HG03064 (cell line): ENCODE measurements at regions not wholly inside any gene's neighbourhood (a gene's known extent, or its start where the extent isn't known, plus 50 kb on each side); places are given as distances from the start of the nearest gene placed in this dataset.

Experiments used
- ATAC-seq: cut with Tn5 transposase; IDR thresholded peaks from one replicate; pipeline ENCODE4 v1.9.1; 2021; ENCODE audit warnings: low read depth; ENCODE audit not compliant: unreplicated experiment

- no peak for ATAC-seq
Measured at GRCh38 chr2:83696838-83697237, 762.2 kb downstream of the SUCLG1 start.

GRCh38 chr2:83695530-83695929, 763.5 kb downstream of the SUCLG1 start:
- ATAC-seq: no peak

DNA sequence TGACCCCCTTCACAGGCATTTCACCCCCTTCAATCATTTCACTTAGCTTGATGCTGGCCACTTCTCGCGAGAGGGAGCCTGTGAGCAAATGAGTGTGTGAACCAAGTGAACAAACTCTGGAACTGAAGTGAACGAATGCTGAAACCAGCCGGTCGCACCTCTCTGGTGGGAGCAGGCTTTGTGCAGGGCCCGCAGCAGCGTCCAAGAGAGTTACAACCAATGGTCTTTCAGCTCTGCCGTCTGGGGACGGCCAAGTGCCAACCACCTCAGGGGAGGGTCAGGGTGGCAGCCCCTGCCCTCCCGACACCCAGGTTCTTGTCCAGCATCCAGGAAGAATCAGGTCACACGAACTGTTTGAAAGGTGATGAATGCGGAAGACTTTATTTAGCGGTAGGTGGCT, 764.0 kb downstream of the SUCLG1 start:
- ATAC-seq: no peak

- no peak for ATAC-seq
Measured at GRCh38 chr2:83689402-83689801, 769.7 kb downstream of the SUCLG1 start.

- ATAC-seq: no peak
Measured at GRCh38 chr2:83686863-83687262, 772.2 kb downstream of the SUCLG1 start.

GRCh38 chr2:83674050-83674449, 785.0 kb downstream of the SUCLG1 start:
- ATAC-seq: no peak

GRCh38 chr2:83665894-83666293, 793.2 kb downstream of the SUCLG1 start:
- no peak for ATAC-seq

DNA sequence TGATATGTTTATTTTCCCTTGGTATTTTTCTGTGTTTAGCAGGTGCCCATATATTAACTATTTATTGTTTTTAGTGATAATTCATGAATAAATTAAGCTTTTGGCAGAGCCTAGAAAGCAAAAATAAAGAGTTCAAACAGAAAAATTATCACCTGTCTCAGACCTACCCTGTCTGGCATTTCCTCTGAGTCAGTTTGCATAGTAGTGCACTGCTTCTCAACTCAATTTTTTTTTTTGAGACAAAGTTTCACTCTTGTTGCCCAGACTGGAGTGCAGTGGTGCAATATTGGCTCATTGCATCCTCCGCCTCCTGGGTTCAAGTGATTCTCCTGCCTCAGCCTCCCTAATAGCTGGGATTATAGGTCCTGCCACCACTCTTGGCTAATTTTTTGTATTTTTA, 793.9 kb downstream of the SUCLG1 start:
- ATAC-seq: no peak

DNA sequence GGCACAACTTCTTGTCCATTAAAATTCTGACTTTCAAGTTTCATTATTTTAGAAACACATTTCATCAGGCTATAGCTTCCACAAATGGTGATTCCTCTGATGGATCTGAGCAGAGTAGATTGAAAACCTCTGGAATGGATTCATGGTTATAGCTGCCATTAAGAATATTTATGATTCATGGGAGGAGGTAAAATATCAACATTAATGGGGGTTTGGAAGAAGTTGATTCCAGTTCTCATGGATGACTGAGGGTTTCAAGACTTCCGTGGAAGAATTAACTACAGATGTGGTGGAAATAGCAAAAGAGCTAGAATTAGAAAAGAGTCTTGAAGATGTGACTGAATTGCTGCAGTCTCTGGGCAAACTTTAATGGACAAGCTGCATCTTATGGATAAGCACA, 797.4 kb downstream of the SUCLG1 start:
- ATAC-seq: no peak

- ATAC-seq: no peak
Measured at GRCh38 chr2:83654091-83654611, 804.9 kb downstream of the SUCLG1 start.

- no peak for ATAC-seq
Measured at GRCh38 chr2:83650898-83651297, 808.2 kb downstream of the SUCLG1 start.

DNA sequence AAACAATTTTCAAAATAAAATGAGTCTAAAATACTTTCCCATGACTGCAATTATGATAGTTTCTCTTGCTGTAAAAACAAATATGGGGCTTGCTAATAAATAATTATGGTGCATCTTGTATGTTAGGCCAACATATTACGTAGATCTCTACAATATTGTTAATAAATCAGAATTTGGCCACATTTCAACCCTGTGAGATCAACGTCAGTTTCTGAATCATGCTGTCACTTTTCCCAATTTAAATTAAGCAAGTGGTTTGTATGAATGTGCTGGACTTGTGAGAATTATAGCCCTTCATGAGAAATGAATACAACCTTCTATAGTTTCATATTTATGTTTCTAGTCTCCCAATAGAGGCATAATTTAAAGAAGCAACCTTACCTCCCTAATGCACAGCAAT, 808.9 kb downstream of the SUCLG1 start:
- no peak for ATAC-seq

- no peak for ATAC-seq
Measured at GRCh38 chr2:83640506-83640905, 818.6 kb downstream of the SUCLG1 start.

DNA sequence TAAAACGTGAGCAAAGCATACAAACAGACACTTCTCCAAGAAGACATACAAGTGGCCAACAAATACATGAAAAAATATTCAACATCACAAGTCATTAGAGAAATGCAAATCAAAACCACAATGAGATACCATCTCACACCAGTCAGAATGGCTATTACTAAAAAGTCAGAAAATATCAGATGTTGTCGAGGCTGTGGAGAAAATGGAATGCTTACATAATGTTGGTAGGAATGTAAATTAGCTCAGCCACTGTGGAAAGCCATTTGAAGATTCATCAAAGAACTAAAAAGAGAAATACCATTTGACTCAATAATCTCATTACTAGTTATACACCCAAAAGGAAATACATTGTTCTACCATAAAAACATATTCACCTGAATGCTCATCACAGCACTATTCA, 825.7 kb downstream of the SUCLG1 start:
- no peak for ATAC-seq

GRCh38 chr2:83630351-83630750, 828.7 kb downstream of the SUCLG1 start:
- ATAC-seq: no peak

- ATAC-seq: no peak
Measured at GRCh38 chr2:83615511-83615910, 843.6 kb downstream of the SUCLG1 start.

- ATAC-seq: no peak
Measured at GRCh38 chr2:83613178-83613577, 845.9 kb downstream of the SUCLG1 start.

DNA sequence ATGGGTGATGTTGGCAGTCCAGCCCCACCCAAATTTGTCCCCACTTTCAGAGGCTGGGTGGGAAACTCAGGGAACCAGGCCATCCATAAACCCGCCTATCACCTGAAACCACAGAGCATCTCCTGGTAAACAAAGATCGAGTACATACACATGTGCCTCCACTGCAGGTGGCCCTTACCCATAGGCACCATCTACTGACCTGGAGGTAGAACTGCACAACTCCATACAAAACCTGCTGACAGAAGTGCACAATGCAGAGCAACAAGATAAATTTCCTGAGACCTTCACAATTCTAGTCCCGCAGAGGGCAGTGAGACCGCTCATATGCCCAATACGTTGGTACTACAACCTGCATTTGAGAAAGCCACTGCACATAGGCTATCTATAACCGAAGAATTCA, 856.3 kb downstream of the SUCLG1 start:
- no peak for ATAC-seq

DNA sequence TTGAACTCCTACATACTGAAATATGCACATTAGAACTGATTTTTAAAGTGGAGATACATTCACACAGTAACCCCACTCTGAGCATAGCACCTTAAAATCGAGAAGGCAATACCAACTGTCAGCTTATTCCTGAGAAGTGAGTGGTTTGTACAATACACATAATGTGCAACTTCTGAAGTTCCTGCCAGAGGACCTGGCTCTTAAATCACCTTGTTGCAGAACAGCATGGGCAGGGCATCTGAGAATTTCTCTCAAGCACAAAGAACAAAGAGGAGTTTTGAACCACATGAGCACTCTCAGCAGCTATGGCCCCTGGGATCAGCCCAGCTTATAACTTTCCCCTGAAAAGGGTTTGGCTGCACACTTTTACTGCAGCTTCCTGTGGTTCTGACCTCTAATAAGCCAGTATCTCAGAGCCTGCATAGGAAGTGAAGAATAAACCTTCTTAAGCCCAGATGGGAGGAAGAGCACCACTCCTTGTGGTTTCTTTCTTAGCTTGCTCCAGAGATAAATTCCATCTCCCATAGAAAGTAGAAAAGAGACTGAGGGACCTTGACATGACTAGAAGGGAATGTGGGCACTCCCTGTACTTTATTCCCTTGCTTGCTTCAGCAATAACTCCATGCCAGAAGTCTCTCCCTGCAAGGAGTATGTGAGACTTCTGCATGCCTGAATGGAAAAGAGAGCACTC, 862.3 kb downstream of the SUCLG1 start:
- ATAC-seq: no peak

- ATAC-seq: no peak
Measured at GRCh38 chr2:83595926-83596325, 863.2 kb downstream of the SUCLG1 start.

GRCh38 chr2:83595121-83595690, 863.9 kb downstream of the SUCLG1 start:
- no peak for ATAC-seq
